ENCODE measurements at regions not wholly inside any gene's neighbourhood (a gene's known extent, or its start where the extent isn't known, plus 50 kb on each side); places are given as distances from the start of the nearest gene placed in this dataset.

DNA sequence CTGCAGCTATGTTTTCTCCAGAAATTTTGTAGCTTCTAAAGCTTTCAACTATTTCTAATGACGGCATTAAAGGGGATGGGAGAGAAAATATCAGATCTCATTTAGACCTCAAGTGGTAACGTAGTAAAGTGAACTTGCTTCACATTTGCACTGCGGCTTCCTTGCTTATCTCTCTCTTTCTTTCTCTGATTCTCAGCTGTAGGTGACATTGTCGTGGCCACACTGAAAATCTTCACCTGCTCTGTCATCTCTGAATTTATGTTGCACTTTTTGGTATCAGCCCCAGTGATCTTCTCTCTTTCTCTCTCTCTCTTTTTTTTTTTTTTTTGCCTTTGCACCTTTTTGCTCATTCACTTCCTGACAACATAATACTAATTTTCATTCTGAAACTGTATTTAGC, 254.1 kb upstream of the SATB1 start:
- Mint-ChIP-seq H3K27me3 (no peaks in the 10 kb centered on the region), H3K36me3 (ENCODE audit: low read depth) (no peaks in the 10 kb centered on the region), H3K27ac (peak overlapping the region; percentile 73), H3K9me3 (no peaks in the 10 kb centered on the region), H3K4me3 (peak overlapping the region; percentile 57), H3K4me1 (ENCODE audit: low read depth) (peaks cover 75% of the 10 kb centered on the region)
- POLR2A ChIA-PET: interaction anchor here (0.6 to 1.9 kb wide), 10 partner anchors 9 to 302 kb away, joined by 3 to 8 read pairs (median 4); partner anchors contain the start of gene SATB1
- Histone ChIP-seq H3K27ac (ENCODE audit: low read depth in 1 of 2, low read length in 2 of 2) (peak overlapping the region in 1 of 2 donors; percentile 33), H3K9me3 (ENCODE audit: control insufficient read depth in 1 of 2, insufficient read depth in 1 of 2, low read length in 2 of 2) (peaks cover 3 to 4% of the 10 kb centered on the region in 2 experiments), H3K4me3 (ENCODE audit: low read length) (peak overlapping the region; percentile 12), H3K4me1 (ENCODE audit: insufficient read depth, low read length) (peaks cover 13% of the 10 kb centered on the region), H3K36me3 (ENCODE audit: insufficient read depth, low read length) (no peaks in the 10 kb centered on the region), H3K27me3 (ENCODE audit: control insufficient read depth in 1 of 2, insufficient read depth in 2 of 2, low read length in 2 of 2) (no peaks in the 10 kb centered on the region)
- peak; percentile 87 for ATAC-seq (ENCODE audit: poor library complexity)
- peak in 7 of 14 experiments; percentile 3 to 75 (median 39) for DNase-seq
- TF ChIP-seq, protein P1, sequence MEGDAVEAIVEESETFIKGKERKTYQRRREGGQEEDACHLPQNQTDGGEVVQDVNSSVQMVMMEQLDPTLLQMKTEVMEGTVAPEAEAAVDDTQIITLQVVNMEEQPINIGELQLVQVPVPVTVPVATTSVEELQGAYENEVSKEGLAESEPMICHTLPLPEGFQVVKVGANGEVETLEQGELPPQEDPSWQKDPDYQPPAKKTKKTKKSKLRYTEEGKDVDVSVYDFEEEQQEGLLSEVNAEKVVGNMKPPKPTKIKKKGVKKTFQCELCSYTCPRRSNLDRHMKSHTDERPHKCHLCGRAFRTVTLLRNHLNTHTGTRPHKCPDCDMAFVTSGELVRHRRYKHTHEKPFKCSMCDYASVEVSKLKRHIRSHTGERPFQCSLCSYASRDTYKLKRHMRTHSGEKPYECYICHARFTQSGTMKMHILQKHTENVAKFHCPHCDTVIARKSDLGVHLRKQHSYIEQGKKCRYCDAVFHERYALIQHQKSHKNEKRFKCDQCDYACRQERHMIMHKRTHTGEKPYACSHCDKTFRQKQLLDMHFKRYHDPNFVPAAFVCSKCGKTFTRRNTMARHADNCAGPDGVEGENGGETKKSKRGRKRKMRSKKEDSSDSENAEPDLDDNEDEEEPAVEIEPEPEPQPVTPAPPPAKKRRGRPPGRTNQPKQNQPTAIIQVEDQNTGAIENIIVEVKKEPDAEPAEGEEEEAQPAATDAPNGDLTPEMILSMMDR (IDR thresholded peaks at IDR 0.05): no peak
- intact Hi-C loops (cut with DNase I, micrococcal nuclease): loop anchor here in 1 of 2 experiments (5.0 kb wide), 2 partner anchors 48 to 63 kb away; no protein-coding TSS in a partner anchor
- CTCF ChIA-PET: interaction anchor here (0.7 to 1.1 kb wide), 3 partner anchors 8 to 37 kb away, joined by 3 to 4 read pairs (median 3); no protein-coding TSS in a partner anchor

DNA sequence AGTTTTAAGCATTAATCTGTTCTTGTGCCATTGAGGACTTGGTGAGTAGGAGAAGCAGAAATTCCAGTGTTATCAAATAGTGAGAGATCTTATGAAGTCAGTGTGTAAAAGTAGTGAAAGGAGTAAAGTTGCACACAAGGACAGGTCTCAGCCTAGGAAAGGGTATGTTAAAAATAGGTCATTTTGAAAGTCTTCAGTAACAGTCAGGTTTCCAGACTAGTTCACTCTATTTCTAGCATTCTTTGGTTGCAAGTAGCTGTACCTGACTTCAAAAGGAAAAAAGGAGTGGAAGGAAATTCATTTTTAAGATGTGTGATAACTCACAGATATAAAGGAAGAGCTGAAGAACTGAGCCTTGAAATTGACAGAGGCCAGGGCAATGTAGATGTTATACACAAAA, 250.1 kb upstream of the SATB1 start:
- ChIA-PET POLR2A (interaction anchor here (1.0 to 1.4 kb wide), 2 partner anchors 32 to 50 kb away, joined by 3 to 7 read pairs; no protein-coding TSS in a partner anchor), CTCF (no interaction called here)
- no peaks in the 10 kb centered on the region for H3K27me3 ChIP-seq (ENCODE audit: control insufficient read depth in 1 of 2, insufficient read depth in 2 of 2, low read length in 2 of 2)
- Mint-ChIP-seq H3K27ac (no peak overlapping the region), H3K36me3 (ENCODE audit: low read depth) (no peaks in the 10 kb centered on the region), H3K4me1 (ENCODE audit: low read depth) (peaks cover 62% of the 10 kb centered on the region), H3K4me3 (no peak overlapping the region), H3K9me3 (no peaks in the 10 kb centered on the region), H3K27me3 (no peaks in the 10 kb centered on the region)
- ATAC-seq (ENCODE audit: poor library complexity) (no peak), DNase-seq (no peak)
- no peak overlapping the region for H3K4me3 ChIP-seq (ENCODE audit: low read length)
- no peaks in the 10 kb centered on the region for H3K9me3 ChIP-seq (ENCODE audit: control insufficient read depth in 1 of 2, insufficient read depth in 1 of 2, low read length in 2 of 2)
- no peak overlapping the region for H3K27ac ChIP-seq (ENCODE audit: low read depth in 1 of 2, low read length in 2 of 2)
- TF ChIP-seq, protein P1 (IDR thresholded peaks at IDR 0.05): no peak
- intact Hi-C loops (cut with DNase I, micrococcal nuclease): loop anchor here in 1 of 2 experiments (5.0 kb wide), 2 partner anchors 52 to 67 kb away; no protein-coding TSS in a partner anchor
- no peaks in the 10 kb centered on the region for H3K36me3 ChIP-seq (ENCODE audit: insufficient read depth, low read length)
- H3K4me1 ChIP-seq (ENCODE audit: insufficient read depth, low read length): peaks cover 13% of the 10 kb centered on the region

DNA sequence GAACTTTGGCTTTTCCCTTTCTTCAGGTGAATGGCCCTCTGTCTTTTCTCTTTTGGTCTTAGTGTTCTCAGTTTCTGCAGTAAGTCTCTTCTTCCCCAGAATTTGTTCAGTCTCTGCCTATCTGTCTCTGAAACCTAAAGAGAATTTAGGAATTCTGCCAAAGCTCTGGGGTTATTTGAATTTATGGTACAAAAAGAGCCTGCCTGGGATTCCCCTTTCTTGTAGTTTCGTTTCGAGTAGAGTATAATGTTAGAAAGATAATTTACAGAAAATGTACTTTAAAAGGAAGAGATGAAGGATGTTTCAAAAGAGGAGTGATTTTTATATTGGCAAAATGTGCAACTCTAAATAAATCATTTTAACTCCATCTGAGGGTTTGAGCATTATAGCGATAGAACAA, 247.4 kb upstream of the SATB1 start:
- Histone ChIP-seq H3K4me3 (ENCODE audit: low read length) (no peak overlapping the region), H3K9me3 (ENCODE audit: control insufficient read depth in 1 of 2, insufficient read depth in 1 of 2, low read length in 2 of 2) (no peaks in the 10 kb centered on the region), H3K27ac (ENCODE audit: low read depth in 1 of 2, low read length in 2 of 2) (no peak overlapping the region), H3K4me1 (ENCODE audit: insufficient read depth, low read length) (peaks cover under 1% of the 10 kb centered on the region), H3K36me3 (ENCODE audit: insufficient read depth, low read length) (no peaks in the 10 kb centered on the region), H3K27me3 (ENCODE audit: control insufficient read depth in 1 of 2, insufficient read depth in 2 of 2, low read length in 2 of 2) (no peaks in the 10 kb centered on the region)
- peaks cover 44% of the 10 kb centered on the region for H3K4me1 Mint-ChIP-seq (ENCODE audit: low read depth)
- POLR2A ChIA-PET: no interaction called here
- ATAC-seq (ENCODE audit: poor library complexity) (no peak), DNase-seq (no peak)
- no peaks in the 10 kb centered on the region for H3K9me3 Mint-ChIP-seq
- no peaks in the 10 kb centered on the region for H3K36me3 Mint-ChIP-seq (ENCODE audit: low read depth)
- TF ChIP-seq, protein P1 (IDR thresholded peaks at IDR 0.05): no peak
- H3K27ac Mint-ChIP-seq: no peak overlapping the region
- H3K27me3 Mint-ChIP-seq: no peaks in the 10 kb centered on the region
- intact Hi-C loops (cut with DNase I, micrococcal nuclease): no loop called here
- CTCF ChIA-PET: no interaction called here
- peak overlapping the region; percentile 2 for H3K4me3 Mint-ChIP-seq

Measured in CD4-positive, alpha-beta T cell (primary cell).